NCI-H2107 (cell line): ENCODE measurements at regions not wholly inside any gene's neighbourhood (a gene's known extent, or its start where the extent isn't known, plus 50 kb on each side); places are given as distances from the start of the nearest gene placed in this dataset.
A peak's percentile ranks its signal among the peaks of the same experiment; 100 is the strongest.
"Not testable (repeated sequence)": the region's sequence is repeated elsewhere in the genome, so short reads cannot be mapped to it uniquely, and the experiment has no call there.

Experiments used
- DNase-seq: peaks from one replicate; lab custom pipeline; 2025; lab: John Stamatoyannopoulos, UW

DNA sequence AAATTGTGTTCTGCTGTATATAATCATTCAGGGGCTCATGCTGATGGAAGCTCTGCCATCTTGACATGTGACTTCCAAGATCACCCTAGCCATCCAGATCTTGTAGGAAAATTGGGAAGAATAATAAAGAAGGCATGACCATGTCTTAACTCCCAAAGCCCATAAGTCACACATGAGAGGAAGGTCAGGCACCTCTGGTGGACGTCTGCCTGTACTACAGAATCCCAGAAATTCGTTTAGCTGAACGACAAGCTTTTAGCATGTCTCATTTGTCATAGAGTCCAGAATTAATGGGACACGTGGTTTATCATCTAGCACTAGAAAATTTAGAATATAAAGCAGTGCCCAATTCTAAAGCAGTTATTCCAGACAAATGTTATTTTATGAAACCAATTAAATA lies 212.7 kb downstream of the CENPC start:
- DNase-seq, result no peak

DNA sequence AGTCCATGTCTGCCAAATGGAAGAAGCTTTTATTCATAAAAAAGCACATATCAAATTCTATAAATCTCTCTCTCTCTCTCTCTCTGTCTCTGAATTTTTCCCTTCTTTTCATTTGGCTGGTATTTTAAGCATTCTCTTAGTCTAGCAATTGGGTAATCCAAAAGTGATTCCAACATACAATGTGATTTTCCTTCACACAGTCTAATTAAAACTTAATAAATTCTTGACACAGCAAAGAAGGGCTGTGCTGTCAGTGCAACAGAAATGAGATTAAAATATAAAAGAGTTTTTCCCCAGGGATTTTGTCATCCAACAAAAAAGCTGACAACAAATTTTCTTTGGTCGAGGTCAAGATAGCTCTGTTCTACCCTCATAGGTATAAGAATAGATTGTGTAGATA lies 216.9 kb downstream of the CENPC start:
- no peak for DNase-seq

DNA sequence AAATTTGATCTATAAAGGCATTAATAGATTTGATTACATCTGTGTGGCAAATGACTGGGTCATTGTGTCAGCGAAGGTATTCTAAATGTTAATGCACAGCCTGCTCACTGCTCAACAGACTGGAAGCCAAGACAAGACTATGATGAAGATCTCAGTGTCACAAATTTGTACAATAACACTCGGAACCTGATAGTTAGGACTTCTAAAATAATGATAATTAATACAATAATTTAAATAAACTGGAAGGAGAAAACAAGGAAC lies 217.4 kb downstream of the CENPC start:
- no peak for DNase-seq

DNA sequence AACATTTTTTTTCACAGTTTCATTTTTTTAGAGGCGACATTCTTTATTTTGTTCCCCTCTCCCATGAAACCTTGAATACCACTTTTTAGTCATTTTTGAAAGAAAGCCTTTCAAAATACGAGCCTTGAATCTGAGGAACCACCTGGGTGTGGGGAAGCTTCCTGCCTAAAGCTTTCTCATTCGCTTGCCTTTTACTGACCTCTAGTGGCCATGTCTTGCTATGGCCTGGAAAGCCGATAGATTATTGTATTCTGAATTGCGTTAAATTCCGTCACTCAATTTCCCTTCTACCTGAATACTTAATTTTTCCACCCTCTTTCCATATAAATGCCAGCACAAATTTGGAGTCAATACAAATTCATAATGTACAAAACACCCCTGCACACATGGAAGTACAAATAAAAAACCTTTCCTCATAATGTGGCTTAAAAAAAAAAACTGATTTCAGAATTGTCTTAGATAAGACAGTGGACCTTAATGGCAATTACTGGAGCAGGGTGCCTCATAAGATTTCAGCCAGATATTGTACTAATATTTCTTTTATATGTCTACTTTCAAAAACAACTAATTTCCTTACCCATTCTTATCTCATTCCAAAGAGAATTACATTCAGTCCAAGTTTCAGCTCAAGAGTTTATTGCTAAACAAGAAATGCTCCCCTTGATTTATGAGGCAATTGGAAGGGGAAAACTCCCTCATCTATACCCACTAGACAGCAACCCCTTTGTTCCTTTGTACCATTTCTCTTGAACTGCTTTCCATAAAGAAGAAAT lies 217.9 kb downstream of the CENPC start:
- DNase-seq, result peak; percentile 22

DNA sequence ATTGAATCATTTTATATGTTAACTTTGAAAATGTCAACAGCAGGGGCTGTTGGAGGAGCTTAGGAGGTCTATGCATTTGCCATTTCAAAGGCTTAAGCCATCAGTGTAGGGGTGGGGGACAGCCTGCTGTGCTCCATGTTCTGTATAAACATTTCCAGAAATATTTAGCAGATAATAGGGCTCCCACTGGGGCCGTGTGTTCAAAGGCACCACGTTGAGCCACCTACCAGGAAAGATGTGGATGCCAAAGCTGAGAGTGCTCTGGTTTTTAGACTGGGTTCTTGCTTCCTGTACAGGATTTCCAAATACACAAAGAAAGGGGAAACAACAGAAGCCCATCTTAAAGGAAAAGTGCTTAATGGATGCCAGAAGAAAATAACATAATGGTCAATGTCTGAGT lies 219.5 kb downstream of the CENPC start:
- no peak for DNase-seq

DNA sequence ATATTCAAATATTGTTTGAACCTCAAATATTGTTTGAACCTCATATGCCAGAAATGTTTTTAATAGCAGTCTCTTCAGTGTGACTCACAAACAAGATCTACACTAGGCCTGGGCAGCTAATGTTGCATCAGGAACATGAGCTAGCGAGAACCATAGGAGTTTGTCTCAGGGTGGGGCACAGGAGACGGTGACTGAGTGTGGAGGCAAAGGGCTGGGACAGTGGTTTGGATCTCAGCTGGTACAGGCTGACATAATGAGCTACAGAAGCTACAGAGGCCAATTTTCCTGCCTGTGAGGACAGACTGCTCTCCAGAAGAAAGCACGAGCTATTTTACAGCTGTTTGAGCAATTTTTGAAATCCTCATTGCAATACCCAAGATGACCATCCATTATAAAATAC lies 224.7 kb downstream of the CENPC start:
- no peak for DNase-seq

DNA sequence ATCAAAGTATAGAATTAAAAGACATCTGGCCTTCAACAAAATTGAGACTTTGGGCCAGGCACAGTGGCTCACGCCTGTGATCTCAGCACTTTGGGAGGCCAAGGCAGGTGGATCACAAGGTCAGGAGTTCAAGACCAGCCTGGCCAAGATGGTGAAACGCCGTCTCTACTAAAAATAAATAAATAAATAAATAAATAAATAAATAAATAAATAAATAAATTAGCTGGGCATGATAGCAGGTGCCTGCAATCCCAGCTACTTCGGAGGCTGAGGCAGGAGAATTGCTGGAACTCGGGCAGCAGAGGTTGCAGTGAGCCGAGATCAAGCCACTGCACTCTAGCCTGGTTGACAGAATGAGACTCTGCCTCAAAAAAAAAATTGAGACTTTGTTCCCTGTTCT lies 225.7 kb downstream of the CENPC start:
- not testable (repeated sequence) for DNase-seq

DNA sequence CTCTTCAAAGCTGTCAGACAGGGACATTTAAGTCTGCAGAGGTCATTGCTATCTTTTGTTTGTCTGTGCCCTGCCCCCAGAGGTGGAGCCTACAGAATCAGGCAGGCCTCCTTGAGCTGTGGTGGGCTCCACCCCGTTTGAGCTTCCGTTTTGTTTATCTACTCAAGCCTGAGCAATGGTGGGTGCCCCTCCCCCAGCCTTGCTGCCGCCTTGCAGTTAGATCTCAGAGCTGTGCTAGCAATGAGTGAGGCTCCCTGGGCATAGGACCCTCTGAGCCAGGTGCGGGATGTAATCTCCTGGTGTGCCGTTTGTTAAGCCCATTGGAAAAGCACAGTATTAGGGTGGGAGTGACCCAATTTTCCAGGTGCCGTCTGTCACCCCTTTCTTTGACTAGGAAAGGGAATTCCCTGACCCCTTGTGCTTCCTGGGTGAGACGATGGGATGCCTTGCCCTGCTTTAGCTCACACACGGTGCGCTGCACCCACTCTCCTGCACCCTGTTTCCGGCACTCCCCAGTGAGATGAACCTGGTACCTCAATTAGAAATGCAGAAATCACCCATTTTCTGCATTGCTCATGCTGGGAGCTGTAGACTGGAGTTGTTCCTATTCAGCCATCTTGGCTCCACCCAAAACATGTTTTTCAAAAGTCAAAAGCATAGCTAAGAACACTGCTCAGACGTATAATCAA lies 244.7 kb downstream of the CENPC start:
- not testable (repeated sequence) for DNase-seq

DNA sequence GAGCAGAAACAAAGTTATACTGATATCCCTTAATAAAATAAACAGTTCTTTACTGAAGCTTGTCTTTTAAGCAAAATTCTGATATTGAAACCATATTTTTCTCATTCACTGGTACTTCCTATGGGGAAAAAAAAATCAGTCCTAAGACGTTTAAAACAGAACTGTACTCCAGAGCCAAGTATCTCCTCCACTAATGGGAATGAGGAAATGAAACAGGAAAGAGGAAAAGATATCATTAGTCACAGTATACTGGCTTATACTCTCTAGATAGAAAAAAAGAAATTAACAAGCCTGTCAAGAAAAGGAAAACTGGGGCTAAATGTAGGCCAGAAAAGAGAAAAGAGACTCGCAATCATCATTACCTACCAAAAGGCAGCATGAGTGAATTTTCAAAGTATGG lies 252.7 kb downstream of the CENPC start:
- no peak for DNase-seq

DNA sequence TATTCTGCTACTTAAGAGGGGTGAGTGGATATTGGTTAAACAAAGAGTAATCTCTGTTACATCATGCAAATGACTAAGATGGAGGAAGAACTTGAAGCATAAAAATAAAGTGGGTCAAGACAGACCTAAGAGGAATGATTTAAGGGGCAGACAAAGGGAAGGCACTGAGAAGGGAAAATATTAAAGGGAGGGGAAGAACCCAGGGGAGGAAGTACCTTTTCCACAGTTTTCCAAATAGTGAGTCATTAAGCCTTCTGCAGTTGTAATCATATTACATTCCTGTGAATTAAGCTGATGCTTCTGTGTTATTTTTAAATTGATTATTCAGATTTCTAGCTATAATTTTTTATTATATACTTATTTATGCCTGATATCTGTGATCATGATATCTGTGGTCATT lies 253.3 kb downstream of the CENPC start:
- no peak for DNase-seq

DNA sequence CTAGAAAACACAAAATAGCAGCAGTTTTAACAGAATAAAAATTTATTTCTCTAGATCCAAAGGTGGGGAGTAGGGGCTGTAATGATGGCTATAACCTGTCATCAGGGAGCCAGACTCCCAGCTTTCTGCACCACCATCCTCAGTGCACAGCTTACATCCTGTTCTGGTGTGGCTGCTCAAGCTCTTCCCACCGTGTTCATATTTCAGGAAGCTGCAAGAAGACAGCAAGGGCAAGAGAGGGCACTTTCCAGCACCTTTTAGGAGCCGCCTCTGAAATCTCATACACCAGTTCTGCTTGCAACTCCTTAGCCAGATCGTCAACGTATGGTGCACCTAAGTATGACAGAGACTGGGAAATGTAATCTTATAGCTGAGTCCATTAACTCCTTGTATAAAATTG lies 253.7 kb downstream of the CENPC start:
- DNase-seq, result no peak

DNA sequence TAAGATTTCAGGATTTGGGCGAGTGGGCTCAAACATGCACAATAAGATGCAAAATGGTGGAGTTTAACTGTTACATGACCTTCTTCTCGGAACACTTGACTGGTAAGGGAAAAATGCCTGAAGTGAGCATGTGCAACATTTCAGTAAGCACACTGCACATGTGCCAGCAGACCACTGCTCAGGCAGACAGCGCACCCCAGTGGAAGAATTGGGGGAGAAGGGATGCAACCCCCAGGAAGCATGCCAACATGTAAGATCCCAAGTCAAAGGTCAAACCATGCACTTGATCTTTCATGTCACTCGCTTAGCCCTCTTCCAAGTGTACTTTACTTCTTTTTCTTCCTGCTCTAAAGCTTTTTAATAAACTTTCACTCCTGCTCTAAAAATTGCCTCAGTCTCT lies 256.3 kb downstream of the CENPC start:
- no peak for DNase-seq

DNA sequence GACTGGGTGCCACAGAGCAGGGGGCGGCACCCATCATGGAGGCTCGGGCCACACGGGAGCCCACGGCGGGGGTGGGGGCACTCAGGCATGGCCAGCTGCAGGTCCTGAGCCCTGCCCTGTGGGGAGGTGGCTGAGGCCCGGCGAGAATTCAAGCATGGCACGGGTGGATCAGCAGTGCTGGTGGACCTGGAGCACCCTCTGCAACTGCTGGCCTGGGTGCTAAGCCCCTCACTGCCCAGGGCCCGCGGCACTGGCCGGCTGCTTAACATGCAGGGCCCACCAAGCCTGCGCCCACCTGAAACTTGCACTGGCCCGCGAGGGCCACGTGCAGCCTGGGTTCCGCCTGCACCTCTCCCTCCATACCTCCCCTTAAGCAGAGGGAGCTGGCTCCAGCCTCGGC lies 258.6 kb downstream of the CENPC start:
- no peak for DNase-seq

DNA sequence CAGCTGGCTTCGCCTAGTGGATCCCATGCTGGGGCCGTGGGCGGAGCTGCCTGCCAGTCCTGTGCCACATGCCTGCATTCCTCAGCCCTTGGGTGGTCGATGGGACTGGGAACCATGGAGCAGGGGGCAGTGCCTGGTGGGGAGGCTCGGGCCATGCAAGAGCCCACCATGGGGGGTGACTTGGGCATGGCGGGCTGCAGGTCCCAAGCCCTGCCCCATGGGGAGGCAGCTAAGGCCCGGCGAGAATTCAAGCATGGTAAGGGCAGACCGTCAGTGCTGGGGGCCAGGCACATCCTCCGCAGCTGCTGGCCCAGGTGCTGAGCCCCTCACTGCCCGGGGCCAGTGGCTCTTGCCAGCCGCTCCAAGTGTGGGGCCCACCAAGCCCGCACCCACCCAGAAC lies 262.6 kb downstream of the CENPC start:
- DNase-seq, result no peak

DNA sequence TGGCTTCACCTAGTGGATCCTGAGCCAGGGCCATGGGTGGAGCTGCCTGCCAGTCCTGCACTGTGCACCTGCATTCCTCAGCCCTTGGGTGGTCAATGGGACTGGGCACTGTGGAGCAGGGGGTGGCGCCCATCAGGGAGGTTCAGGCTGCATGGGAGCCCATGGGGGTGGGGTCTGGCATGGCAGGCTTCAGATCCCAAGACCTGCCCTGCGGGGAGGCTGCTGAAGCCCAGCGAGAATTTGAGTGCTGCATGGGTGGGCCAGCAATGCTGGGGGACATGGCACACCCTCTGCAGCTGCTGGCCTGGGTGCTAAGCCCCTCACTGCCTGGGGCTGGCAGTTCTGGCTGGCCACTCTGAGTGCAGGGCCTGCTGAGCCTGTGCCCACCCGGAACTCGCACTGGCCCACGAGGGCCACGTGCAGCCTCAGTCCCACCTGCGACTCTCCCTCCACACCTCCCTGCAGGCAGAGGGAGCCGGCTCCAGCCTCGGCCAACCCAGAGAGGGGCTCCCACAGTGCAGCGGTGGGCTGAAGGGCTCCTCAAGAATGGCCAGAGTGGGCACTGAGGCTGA lies 270.0 kb downstream of the CENPC start:
- DNase-seq, result no peak

DNA sequence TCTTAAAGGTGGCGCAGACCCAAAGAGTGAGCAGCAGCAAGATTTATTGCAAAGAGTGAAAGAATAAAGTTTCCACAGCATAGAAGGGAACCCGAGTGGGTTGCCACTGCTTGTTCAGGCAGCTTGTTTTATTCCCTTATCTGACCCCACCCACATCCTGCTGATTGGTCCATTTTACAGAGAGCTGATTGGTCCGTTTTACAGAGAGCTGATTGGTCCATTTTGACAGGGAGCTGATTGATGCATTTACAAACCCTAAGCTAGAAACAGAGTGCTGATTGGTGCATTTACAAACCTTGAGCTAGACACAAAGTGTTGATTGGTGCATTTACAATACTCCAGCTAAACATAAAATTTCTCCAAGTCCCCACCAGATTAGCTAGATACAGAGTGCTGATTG lies 270.6 kb downstream of the CENPC start:
- not testable (repeated sequence) for DNase-seq

DNA sequence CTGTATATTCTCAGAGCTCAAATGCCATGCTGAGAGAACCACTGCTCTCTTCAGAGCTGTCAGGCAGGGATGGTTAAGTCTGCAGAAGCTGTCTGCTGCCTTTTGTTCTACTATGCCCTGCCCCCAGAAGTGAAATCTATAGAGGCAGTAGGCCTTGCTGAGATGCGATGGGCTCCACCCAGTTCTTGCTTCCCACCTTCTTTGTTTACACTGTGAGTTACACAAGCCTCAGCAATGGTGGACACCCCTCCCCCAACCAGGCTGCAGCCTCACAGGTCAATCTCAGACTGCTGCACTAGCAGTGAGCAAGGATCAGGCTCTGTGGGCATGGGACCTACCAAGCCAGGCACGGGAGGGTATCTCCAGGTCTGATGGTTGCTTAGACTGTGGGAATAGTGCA lies 271.6 kb downstream of the CENPC start:
- DNase-seq, result no peak

DNA sequence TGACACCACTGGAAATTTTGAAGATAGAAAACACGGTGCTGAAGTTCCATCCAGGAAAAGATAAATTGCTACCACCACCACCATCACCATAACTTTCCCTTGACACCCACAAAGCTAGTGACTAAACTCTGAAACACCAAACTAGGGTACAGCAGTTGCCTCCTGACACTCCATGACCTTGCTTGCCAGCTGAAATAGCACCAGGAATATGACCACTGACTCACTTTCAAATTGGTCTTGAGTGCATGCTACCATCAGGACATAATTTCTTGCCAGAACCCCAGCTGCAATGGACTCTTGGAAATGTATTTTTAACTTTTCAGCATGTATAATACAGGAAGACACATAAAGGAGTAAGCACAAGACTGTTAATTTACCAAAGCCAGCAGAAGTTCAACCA lies 283.3 kb downstream of the CENPC start:
- no peak for DNase-seq

DNA sequence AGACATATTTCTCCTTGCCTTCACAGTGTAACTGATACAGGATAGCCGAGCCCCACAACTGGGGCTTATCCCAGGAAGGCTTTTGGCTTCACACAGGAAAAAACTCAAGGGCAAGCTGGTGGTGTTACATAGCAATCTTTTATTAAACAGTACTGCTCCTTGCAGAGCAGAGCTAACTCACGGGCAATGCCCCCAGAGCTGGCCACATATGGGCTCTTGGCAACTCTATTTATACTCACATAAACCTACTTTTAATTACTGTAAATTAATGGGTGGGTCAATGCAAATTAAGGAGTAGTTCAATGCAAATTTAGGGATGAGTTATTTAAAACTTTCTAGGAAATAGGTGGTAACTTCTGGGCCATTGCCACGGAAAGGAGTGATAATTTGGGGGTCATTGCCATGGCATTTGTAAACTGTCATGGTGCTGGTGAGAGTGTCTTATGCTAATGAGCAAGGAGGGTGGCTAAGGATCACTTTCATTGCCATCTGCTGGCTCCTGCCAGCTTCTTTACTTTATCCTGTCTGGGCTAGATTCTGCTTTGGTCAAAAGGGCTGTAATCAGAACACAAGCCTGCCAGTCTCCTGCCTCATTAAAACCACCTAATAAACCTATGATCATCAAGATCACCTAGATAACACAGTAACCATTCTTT lies 288.8 kb downstream of the CENPC start:
- no peak for DNase-seq

DNA sequence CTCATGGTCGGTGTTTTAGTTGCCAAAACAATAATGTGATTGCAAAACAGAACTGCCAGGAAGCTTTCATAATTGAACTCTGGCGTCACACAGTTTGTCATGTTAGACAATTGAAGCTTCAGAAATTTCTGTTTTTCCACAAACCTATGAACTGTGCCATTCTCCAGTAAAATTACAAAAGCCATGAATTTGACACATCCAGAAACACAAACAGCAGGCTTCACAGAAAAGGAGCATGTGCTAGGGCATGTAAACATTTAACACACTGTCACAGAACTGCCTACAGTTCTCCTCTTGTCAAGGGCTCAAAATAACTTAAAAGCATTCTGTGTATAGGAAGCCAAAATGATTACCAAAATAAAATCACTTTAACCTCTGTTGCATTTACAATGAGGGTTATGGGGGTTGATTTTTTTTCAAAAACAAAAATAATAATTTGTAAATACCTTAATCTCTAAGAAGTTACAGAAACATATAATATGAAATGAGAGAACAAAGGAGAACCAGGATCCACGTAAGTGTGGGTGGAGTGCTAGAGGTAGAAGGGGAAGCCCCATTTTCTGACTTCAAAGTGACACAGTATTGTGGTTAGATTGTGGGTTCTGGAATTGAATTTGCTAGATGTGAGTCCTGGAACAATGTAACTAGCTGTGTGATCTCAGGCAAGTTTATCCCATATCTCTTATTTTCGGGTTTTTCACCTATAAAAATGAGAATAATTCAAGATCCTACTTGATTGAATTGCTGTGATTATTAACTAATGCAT lies 295.0 kb downstream of the CENPC start:
- no peak for DNase-seq

DNA sequence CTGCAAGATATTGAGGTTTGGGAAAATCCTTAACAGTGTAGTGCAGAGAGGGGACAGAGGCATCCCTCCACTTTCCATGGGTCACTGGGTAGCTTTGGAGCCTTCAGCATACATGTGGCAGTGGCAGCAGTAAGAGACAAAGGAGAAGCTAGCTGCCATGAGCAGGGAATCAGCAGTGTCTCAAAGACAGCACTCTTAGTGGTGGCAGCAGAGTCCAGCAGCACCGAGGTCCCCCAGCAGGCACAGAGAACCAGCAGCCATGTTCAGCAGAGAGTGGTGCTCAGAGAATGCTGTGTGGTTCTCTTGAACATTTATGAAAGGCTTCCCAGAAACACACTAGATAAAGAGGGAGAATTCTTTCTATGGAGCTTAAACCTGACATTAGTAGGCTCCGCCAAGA lies 308.5 kb downstream of the CENPC start:
- no peak for DNase-seq

DNA sequence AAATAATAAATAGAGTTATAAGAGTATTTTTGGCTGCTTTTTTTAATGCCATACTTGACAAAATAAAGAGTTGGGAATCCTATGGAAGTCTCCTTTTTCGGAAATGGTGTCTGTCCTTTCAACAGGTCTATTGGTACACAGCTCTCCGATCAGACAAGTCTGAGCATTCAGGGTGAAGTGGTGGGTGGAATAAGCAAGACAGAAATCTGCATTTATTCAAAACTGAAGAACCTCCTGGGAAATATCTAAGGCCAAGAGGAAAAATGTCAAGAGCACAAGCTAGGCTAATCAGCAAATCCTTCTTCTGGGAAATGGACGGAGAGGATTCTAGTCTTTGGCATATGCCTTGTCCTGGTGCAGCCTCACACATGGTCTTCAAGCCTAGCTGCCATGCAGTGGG lies 309.0 kb downstream of the CENPC start:
- no peak for DNase-seq

DNA sequence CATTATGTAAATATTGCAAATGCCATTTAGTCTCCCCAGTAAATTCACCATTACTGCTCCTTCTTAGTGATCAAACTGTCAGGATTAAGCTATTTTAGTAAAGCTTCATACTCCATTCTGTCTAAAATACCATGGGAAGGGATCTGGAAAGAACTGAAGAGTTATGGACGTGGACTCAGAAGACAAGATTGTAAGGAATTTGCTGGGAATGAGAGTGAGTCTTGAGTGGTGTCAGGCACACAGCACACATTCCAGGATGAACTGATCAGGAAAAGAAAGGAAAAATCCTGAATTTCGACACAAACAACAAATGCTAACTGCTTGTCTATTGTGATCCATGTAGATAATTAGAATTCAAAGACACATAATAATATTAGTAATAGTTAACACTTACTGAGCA lies 311.0 kb downstream of the CENPC start:
- DNase-seq, result no peak
